Suprapubic skin (tissue), 4 donors: ENCODE measurements at regions not wholly inside any gene's neighbourhood (a gene's known extent, or its start where the extent isn't known, plus 50 kb on each side); places are given as distances from the start of the nearest gene placed in this dataset.

Experiments used
- DNase-seq, 2 donors: peaks; one replicate each; pipeline ENCODE4 v3.0.0-alpha.2; 2019; ENCODE audit warnings: low spot score in 2 of 2
- H3K27ac ChIP-seq: fragments of 200-600 bp; sonication (generic); one replicate; pipeline ENCODE4 v1.5.1; 2019
- H3K27me3 ChIP-seq: fragments of 200-600 bp; sonication (generic); one replicate; pipeline ENCODE4 v1.5.1; 2019
- H3K36me3 ChIP-seq: fragments of 200-600 bp; sonication (generic); one replicate; pipeline ENCODE4 v1.5.1; 2019
- H3K4me1 ChIP-seq: fragments of 200-600 bp; sonication (generic); one replicate; pipeline ENCODE4 v1.5.1; 2019
- H3K4me3 ChIP-seq: fragments of 200-600 bp; sonication (generic); one replicate; pipeline ENCODE4 v1.5.1; 2019; ENCODE audit warnings: mild to moderate bottlenecking
- H3K9me3 ChIP-seq: fragments of 200-600 bp; sonication (generic); one replicate; pipeline ENCODE4 v1.5.1; 2019
- CTCF ChIP-seq, 2 donors: fragments of 200-600 bp in 1 of 2; fragments of 450-650 bp in 1 of 2; sonication (generic) in 1 of 2; IDR thresholded peaks; one replicate each; pipeline ENCODE4 v1.5.1; 2016 to 2019; ENCODE audit warnings: antibody characterized with exemption in 2 of 2, mild to moderate bottlenecking in 1 of 2, moderate library complexity in 1 of 2
- EP300 ChIP-seq: sonication (generic); formaldehyde crosslinking; IDR thresholded peaks from one replicate; pipeline ENCODE4 v1.6.1; 2017; ENCODE audit warnings: antibody characterized with exemption
- POLR2A ChIP-seq, 2 donors: fragments of 450-650 bp; IDR thresholded peaks; one replicate each; pipeline ENCODE4 v1.6.1; 2017; ENCODE audit warnings: antibody characterized with exemption in 2 of 2, mild to moderate bottlenecking in 2 of 2, moderate library complexity in 2 of 2
- POLR2AphosphoS5 ChIP-seq, 3 donors: sonication (generic); formaldehyde crosslinking; IDR thresholded peaks; one replicate each; pipeline ENCODE4 v1.6.1; 2017; ENCODE audit warnings: antibody characterized with exemption in 3 of 3
- WGBS: methylation state at CpG from one replicate; pipeline ENCODE4 v1.1.5; 2018; 5-methylcytosine and 5-hydroxymethylcytosine counted together

- Histone ChIP-seq H3K27ac (no peak overlapping the region), H3K4me1 (peaks cover 8% of the 10 kb centered on the region), H3K27me3 (no peaks in the 10 kb centered on the region), H3K36me3 (no peaks in the 10 kb centered on the region), H3K4me3 (no peak overlapping the region), H3K9me3 (no peaks in the 10 kb centered on the region)
- WGBS = 70% methylated on average over 7 of the region's 7 CpGs
- TF ChIP-seq POLR2A (IDR thresholded peaks at IDR 0.05) = no peak
- no peak for TF ChIP-seq EP300
- TF ChIP-seq POLR2AphosphoS5 (IDR thresholded peaks at IDR 0.05) = no peak
- no peak for TF ChIP-seq CTCF (IDR thresholded peaks at IDR 0.05)
- no peak for DNase-seq
Observed at GRCh38 chr14:94932589-94932988, 162.7 kb upstream of the GSC start.

DNA sequence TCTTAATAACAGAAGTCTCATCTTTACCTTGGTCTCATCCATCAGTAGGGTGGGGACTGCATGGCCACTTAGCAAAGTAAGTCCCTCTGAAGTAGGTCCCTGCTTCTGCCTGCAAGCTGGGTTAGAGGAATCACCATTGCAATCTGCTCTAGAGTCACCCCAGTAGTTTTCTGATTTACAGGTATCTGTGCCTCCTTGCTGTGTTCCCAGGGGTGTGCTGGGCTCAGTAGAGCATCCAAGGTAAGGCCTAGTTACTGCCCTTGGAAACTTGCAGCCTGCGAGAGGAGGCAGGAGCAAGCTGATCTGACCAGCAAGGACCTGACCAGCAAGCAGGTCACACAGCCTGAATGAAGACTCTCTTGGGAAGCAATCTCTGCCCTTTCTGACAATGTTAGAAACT, 160.8 kb upstream of the GSC start:
- Histone ChIP-seq H3K27ac (no peak overlapping the region), H3K27me3 (no peaks in the 10 kb centered on the region), H3K36me3 (no peaks in the 10 kb centered on the region), H3K9me3 (no peaks in the 10 kb centered on the region), H3K4me1 (no peaks in the 10 kb centered on the region), H3K4me3 (no peak overlapping the region)
- TF ChIP-seq POLR2A (IDR thresholded peaks at IDR 0.05) (no peak), POLR2AphosphoS5 (IDR thresholded peaks at IDR 0.05) (no peak), CTCF (IDR thresholded peaks at IDR 0.05) (no peak), EP300 (no peak)
- 100% methylated on average over 1 of the region's 1 CpG for whole genome bisulfite sequencing
- no peak for DNase-seq

DNA sequence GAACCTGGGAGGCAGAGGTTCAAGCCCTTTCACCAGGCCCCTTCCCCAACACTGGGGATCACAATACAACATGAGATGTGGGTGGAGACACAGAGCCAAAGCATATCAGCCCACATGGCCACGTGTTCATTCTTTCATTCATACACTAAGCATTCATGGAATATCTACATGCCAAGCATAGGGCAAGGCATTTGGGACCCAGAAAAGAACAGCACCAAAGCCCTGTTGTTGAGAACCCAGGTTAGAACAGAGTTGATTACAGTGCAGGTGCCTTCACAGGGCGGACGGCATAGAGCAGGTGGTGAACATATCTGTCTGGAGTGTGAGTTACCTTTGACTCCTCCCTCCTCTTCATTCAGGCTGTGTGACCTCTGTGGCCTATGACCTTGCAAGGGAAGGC, 159.4 kb upstream of the GSC start:
- TF ChIP-seq POLR2AphosphoS5 (IDR thresholded peaks at IDR 0.05) = no peak
- no peaks in the 10 kb centered on the region for H3K36me3 ChIP-seq
- WGBS = 94% methylated on average over 3 of the region's 3 CpGs
- no peak for DNase-seq
- H3K4me1 ChIP-seq = no peaks in the 10 kb centered on the region
- no peak overlapping the region for H3K27ac ChIP-seq
- no peak overlapping the region for H3K4me3 ChIP-seq
- H3K9me3 ChIP-seq = no peaks in the 10 kb centered on the region
- H3K27me3 ChIP-seq = no peaks in the 10 kb centered on the region

GRCh38 chr14:94926176-94926575, 156.3 kb upstream of the GSC start:
- H3K9me3 ChIP-seq = no peaks in the 10 kb centered on the region
- no peaks in the 10 kb centered on the region for H3K4me1 ChIP-seq
- peaks cover 5% of the 10 kb centered on the region for H3K27me3 ChIP-seq

GRCh38 chr14:94925416-94926173, 155.7 kb upstream of the GSC start:
- no peaks in the 10 kb centered on the region for H3K9me3 ChIP-seq
- no peak overlapping the region for H3K27ac ChIP-seq
- H3K36me3 ChIP-seq = no peaks in the 10 kb centered on the region
- TF ChIP-seq EP300 (no peak), POLR2A (IDR thresholded peaks at IDR 0.05) (no peak), POLR2AphosphoS5 (IDR thresholded peaks at IDR 0.05) (no peak), CTCF (IDR thresholded peaks at IDR 0.05) (no peak)
- no peak for DNase-seq
- peaks cover 5% of the 10 kb centered on the region for H3K27me3 ChIP-seq
- no peaks in the 10 kb centered on the region for H3K4me1 ChIP-seq
- H3K4me3 ChIP-seq = no peak overlapping the region
- WGBS = 100% methylated on average over 2 of the region's 4 CpGs

More at GRCh38 chr14:94926176-94926575, 156.3 kb upstream of the GSC start:
- TF ChIP-seq CTCF (IDR thresholded peaks at IDR 0.05) (no peak), EP300 (no peak), POLR2A (IDR thresholded peaks at IDR 0.05) (no peak), POLR2AphosphoS5 (IDR thresholded peaks at IDR 0.05) (no peak)
- 68% methylated on average over 10 of the region's 10 CpGs for WGBS
- Histone ChIP-seq H3K27ac (no peak overlapping the region), H3K4me3 (no peak overlapping the region), H3K36me3 (no peaks in the 10 kb centered on the region)
- no peak for DNase-seq
